PC-9 (cell line): ENCODE measurements at regions not wholly inside any gene's neighbourhood (a gene's known extent, or its start where the extent isn't known, plus 50 kb on each side); places are given as distances from the start of the nearest gene placed in this dataset.

Experiments used
- EZH2 ChIP-seq: fragments of 200-600 bp; sonication (generic); IDR thresholded peaks from 2 replicates; pipeline ENCODE4 v1.8.0; 2017; ENCODE audit warnings: antibody characterized with exemption, low read depth
- TF ChIP-seq, protein P1 (sequence below): fragments of 200-600 bp; sonication (generic); conservative IDR thresholded peaks from 2 replicates; pipeline ENCODE4 v1.6.1; 2017; ENCODE audit warnings: mixed run types, antibody characterized with exemption, mild to moderate bottlenecking, moderate library complexity

- TF ChIP-seq, protein P1, sequence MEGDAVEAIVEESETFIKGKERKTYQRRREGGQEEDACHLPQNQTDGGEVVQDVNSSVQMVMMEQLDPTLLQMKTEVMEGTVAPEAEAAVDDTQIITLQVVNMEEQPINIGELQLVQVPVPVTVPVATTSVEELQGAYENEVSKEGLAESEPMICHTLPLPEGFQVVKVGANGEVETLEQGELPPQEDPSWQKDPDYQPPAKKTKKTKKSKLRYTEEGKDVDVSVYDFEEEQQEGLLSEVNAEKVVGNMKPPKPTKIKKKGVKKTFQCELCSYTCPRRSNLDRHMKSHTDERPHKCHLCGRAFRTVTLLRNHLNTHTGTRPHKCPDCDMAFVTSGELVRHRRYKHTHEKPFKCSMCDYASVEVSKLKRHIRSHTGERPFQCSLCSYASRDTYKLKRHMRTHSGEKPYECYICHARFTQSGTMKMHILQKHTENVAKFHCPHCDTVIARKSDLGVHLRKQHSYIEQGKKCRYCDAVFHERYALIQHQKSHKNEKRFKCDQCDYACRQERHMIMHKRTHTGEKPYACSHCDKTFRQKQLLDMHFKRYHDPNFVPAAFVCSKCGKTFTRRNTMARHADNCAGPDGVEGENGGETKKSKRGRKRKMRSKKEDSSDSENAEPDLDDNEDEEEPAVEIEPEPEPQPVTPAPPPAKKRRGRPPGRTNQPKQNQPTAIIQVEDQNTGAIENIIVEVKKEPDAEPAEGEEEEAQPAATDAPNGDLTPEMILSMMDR: no peak
- no peak for TF ChIP-seq EZH2
These were observed 145.5 kb downstream of the MPP7 start for GRCh38 chr10:28157379-28157778.
